NK-92 treated with Interleukin-12 subunit alpha and Interleukin-12 subunit beta, amount 100 ng/mL, for 24 hours (cell line): ENCODE measurements at regions not wholly inside any gene's neighbourhood (a gene's known extent, or its start where the extent isn't known, plus 50 kb on each side); places are given as distances from the start of the nearest gene placed in this dataset.
"Not testable (repeated sequence)": the region's sequence is repeated elsewhere in the genome, so short reads cannot be mapped to it uniquely, and the experiment has no call there.

Source experiments
- DNase-seq: peaks from one replicate; lab custom pipeline; 2025; lab: John Stamatoyannopoulos, UW

DNA sequence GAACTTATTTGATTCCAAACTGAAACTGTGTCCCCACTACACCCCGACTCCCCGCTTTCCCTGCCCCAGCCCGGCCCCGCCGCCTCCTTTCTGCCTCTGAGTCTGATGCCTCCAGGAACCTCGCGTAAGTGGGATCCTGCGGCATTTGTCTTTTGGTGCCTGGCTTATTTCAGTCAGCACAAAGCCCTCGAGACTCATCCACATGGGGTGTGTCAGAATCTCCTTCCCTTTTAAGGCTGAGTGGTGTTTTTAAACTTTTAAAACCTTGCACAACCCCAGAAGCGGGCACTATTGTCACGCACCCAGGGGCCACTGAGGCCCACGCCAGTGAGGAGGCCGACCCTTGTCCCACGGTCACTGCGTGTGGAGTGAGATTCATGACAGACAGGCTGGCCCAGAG, 206.9 kb downstream of the NPIPB11 start:
- not testable (repeated sequence) for DNase-seq

DNA sequence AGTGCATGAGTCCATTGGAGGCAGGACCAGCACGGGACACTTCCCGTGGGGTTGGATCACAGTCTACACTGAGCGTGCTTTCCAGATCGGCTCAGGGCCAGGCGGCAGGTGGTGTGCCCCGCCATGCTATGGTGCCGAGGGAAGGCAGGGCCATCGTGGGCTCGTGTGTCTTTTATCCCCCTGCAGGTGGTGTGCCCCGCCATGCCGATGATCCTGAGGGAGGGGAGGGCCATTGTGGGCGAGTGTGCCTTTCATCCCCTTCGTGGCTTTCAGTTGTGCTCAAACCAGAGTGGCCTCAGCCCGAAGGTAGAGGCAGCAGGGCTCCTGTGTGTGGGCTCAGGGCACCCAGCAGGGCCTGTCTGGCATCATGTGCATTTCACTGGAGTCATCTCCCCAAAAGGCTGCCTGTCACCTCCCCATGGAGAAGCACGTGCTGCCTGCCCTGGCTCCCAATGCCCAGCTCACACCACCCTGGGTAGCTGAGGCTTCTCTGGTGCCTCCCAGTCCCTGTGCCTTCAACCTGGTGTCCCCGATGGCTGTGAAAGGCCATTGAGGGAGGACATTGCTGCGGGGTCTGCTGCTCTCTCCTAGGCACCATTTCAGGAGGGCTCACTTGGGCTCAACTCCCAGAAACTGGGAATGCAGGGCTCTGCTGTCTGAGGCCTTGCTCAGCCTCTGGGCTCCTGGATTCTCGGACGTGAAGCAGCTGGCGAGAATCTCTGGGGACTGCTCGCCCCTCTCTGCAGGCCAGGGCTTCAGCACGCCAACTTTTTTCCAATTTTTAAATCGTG, 207.6 kb downstream of the NPIPB11 start:
- DNase-seq, result no peak

DNA sequence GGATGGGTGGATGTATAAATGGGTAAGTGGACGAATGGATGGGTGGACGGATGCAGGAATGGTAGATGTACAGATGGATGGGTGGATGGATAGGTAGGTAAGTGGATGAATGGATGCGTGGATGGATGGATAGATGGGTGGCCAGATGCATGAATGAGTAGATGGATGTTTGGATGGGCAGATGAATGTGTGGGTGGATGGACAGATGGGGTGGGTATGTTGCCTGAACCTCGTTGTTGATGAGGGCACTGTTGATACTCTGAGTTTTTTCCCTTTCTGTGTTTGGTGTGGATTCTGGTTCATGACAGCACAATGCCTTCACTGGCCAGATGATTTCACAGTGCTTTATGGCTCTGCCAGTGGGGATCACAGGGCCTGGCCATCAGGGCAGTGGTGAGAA, 208.3 kb downstream of the NPIPB11 start:
- DNase-seq, result no peak

DNA sequence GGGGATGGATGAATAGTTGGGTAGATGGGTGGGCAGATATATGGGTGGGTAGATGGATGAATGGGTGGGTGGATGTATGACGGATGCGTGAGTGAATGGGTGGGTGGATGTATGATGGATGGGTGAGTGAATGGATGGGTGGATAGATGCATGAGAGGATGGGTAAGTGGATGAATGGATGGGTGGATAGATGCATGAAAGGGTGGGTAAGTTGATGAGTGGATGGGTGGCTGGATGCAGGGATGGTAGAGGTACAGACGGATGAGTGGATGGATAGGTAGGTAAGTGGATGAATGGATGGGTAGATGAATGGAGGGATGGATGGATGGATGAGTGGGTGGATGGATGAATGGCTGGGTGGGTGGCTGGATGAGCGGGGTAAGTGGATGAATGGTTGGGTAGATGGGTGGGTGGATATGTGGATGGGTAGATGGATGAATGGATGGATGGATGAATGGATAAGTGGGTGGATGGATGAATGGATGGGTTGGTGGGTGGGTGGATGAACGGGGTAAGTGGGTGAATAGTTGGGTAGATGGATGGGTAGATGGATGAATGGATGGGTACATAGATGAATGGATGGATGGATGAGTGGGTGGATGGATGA, 208.9 kb downstream of the NPIPB11 start:
- DNase-seq, result not testable (repeated sequence)

DNA sequence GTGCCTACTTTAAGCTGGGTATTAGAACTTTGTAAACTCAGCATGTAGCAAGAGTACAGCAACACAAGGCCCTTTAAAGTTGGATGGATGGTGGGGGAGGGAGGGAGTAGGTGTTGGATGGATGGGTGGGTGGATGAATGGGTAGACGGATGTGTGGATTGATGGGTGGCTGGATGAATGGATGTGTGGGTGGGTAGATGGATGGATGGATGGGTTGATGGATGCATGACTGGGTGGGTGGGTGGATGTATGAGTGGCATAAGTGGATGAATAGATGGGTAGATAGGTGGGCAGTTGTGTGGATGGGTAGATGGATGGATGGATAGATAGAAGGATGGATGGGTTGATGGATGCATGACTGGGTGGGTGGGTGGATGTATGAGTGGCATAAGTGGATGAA, 209.8 kb downstream of the NPIPB11 start:
- not testable (repeated sequence) for DNase-seq

DNA sequence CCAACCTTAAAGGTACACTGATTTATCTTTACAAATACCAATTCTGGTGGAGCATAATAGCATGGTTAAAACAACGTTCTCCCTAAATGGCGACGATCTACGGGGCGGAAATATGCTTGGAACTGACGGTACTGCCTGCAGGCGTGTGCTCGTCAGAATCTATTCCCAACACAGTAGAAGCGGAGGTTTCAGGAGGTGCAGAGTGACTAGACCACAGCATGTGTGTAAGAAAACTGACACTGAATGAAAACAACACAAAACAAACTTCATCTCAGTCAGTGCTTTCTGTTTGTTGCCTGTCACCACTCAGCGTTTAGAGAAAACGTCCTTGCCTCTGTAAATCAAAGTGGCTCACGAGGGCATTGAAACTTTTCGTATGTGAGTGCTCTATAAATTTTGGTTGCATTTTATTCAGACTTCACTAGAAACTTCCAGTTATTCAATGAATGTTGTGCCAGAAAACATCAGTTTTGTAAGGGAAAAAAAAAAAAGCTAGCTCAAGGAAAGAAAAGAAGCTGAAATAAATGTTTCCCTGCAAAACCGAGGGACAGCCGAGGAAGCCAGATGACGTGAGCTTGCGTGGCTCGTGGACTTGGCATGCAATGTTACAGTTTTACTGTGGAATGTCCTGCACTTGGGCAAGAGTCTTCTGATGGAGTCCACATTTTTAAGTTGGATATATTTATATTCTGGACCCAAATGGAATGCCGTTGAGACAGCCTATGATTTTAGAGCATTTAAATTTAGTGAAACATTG, 210.4 kb downstream of the LAT start:
- DNase-seq, result not testable (repeated sequence)

DNA sequence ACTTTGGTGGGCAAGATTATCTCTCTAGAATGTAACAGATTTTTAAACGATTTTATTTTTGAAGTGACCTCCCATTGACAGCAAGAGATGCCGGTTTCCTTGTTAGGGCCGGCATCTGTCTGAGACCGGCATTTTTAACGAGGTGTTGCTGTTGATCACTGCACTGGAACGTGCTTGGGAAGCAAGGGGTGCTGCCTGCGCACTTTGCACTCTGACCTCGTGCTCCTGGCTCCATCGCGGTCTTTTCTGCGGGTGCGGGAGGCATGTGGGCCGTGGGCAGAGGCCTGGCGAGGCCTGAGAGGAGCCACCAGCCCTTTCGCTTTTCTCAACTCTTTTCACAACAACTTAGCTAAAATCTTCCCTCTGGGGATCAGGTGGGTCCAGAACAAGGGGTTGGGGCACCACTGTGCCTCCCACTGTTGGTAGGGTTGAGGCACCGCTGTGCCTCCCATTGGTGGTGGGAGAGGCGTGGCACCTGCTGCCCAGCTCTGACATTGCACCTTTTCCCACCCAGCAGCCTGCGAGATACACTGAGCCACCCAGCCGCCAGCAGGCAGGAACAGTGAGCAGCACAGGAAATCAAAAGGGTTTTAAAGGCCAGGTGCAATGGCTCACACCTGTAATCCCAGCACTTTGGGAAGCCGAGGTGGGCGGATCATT, 209.5 kb downstream of the LAT start:
- not testable (repeated sequence) for DNase-seq

DNA sequence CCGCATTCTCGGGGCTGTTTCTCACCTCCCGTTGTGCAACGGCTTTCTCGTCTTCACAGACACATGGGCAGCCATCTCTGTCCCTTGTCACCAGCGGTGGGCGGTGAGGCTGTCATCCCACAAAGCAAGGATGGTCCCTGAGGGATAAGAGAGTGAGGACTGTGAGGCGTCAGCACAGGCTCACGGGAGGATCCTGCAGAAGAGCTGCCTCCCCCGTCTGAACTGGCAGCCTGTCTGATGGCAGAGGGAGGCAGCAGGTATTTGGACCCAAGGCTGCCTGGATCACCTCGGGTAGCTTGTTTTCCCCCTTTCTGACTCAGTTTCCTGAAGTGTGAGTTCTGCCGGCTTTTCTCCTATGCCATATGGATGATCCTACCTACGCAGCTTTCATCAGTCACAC, 208.8 kb downstream of the LAT start:
- not testable (repeated sequence) for DNase-seq

DNA sequence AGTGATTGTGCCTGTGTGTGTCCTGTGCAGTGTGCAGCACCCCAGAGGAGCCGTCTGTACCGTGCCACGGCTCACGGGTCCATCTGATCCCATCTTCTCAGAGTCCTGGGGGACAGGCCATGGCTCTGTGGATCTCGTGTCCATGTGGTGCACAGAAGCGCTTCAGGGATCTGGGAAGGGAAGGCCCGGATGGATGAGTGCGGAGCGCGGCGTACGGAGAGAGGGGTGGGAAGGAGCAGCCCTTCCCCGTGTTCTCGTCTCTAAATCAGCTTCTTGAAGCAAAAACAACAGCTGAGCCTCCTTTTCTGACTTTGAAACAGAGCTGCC, 208.4 kb downstream of the LAT start:
- not testable (repeated sequence) for DNase-seq

DNA sequence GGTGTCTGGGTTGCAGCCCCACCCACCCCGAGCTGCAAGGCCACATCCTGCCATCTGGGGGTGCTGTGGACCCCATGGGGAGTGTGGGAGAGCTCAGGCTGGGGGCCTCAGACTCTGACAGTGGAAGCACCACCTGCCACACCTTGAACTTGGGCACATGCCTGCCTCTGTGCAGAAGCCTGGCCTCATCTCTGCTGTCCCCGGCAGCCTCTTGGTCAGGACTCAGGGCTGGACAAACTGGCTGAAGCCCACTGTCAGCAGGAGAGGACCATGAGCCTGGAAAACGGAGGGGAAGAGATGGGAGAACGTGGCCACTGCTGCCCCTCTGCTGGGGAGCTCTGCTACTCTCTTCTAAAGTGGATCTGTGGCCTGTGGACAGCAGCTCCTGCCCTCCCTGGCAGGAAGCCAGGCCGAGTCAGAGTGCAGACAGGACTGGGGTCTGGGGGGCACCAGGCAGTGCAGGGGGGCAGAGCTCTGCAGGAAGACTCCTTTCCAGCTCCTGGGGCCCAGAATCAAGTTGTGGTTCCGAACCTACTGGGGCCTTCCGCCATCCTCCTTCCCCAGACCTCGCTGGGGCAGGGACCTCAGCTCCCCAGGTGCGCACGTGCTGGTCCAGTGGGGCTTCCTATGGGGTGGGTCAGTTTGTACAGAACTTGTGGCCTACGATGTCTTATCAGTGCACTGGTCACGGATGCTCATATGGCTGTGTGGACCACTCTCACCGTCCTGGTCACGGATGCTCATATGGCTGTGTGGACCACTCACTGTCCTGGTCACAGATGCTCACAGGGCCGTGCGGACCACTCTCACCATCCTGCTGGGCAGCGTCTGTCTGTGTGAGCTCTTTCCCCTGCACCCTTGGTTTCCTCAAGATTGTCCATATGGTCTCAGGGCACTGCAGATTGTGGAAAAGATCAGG, 207.7 kb downstream of the LAT start:
- DNase-seq, result no peak

DNA sequence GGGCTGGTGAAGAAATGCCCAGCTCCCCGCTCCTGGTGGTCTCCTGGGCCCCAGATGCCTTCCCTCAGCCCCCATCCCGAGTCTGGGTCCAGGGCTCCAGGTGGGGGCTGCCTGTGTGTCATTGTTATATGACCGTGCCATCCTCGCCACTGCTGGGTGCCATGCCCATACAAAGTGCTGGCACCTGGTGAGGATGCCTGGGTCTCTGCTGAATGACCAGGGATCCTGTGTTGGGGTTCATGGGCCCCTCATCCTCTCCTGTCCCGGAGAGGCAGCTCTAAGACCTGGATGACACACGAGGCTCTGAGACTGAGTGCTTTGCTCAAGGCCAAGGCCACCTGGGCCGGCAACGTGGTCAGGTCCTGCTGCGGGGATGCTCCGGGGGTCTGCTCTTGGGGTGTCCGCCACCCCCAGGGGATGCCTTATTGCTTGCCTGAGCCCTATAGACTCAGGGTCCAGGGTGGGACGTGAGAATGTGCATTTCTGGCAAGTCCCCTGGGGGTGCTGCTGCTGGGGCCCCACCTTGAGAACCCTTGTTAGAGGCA, 206.9 kb downstream of the LAT start:
- DNase-seq, result not testable (repeated sequence)

DNA sequence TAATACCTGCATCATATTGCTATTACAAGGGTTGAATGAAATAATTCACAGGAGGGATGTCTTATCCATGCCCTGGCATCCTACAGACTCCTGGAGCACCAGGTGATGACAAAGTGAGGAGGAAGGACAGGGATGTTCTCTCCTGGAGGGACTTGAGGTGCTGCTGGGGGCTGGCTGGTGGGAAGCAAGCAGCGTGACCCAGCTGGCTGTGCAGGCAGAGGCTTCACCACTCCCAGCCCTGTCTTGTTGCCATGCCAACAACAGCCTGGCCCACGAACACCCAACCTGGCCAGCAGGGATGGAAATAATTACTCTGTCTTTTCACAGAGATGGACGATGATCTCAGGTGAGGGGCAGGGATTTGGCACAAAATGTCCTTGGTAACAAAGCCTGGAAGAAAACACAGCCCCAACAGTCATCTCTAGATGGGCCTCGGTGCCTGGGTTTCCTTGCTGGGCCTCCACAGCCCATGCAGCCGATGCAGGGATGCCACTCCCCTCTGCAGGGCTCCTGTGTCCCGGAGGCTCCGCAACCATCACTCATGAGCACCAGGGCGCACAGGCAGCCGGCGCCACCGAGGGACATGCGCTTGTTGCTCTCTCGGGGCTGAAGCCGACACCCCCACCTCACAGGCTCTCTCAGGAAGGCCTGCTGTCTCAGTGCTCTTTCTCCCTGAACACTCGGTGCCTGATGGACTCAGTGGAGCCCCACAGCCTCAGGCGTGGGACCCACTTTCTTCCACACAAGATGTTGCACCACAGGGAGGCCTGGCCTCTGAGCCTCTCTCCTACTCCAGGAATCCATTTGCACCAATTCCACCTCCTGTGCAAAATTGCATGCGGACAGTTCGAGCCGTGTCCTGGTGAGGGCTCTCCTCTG, 205.9 kb downstream of the LAT start:
- DNase-seq, result not testable (repeated sequence)

DNA sequence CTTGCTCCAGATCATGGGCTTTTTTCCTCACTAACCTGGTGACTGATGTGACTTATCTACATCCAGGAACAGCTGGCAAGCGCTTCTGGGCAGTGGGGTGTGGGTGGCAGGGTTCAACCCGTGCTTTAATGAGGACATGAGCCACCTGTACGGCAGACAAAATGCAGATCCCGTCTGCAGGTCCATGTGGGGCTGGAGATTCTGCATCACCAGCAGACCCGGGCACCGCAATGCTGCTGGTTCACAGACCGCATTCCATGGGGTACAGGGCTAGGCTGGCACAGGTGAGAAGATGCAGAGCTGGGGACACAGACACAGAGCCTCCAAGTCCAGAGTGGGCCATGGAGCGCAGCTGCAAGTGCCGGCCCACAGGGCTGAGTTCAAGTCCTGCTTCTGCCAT, 204.0 kb downstream of the LAT start:
- DNase-seq, result not testable (repeated sequence)

DNA sequence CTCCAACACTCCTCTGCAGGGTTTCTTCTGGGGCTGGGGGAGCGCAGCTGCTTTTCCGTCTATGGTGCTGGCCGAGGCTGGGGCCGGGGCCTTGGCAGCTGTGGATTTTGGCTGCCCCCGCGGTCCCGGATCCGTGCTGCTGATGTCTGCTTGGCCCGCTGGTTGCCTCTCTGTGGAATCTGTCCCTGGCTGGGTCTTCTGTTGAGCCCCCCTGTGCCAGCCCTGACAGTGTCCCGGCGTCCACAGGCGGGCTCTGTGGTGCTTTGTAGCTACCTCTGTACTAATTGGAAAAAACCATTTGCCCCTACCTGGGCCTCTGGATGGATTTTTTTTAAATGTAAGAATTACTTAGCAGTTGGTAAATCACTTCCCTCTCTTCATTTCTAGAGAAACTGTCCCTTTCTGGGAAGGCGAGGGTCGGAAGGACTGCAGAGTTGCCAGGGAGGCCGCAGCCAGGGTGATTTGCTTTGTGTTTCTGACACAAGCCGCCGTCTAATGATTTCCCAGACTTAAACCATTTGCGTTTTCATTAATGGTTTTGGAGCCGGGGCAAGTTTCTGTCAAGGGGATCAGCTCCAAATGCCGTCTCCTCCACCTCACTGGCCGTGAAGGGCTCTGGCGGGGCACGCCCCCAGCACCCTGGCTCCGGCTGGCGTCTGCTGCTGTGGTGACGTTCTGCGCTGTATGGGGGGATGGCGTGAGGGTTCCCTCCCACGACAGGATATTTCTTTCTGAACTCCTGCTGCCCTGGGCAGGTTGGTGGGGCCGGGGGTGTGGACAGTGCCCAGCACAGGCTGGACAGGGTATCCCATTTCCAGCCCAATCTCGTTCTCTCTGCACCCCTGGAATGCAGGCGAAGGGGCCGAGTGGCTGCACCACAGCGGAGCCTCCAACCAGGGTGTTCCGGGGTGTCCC, 201.7 kb downstream of the LAT start:
- DNase-seq, result not testable (repeated sequence)

DNA sequence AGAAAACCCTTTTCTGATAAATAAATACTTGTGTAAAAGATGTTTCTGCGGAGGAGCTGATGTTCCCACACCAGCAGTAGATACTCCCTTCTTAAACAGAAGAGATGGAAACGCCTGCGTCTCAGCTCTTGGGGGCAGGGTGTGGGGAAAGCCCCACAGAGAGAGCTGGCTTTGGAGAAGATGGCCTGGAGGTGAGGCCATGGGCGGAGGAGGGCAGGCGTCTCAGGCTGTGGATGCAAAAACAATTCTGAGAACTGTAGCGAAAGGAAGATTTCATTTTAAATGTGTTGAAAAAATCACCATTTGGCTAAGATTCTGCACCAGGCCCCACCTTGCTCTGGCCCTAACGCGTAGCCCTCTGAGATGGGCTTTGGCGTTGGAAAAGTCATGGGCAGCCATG, 201.0 kb downstream of the LAT start:
- DNase-seq, result not testable (repeated sequence)

DNA sequence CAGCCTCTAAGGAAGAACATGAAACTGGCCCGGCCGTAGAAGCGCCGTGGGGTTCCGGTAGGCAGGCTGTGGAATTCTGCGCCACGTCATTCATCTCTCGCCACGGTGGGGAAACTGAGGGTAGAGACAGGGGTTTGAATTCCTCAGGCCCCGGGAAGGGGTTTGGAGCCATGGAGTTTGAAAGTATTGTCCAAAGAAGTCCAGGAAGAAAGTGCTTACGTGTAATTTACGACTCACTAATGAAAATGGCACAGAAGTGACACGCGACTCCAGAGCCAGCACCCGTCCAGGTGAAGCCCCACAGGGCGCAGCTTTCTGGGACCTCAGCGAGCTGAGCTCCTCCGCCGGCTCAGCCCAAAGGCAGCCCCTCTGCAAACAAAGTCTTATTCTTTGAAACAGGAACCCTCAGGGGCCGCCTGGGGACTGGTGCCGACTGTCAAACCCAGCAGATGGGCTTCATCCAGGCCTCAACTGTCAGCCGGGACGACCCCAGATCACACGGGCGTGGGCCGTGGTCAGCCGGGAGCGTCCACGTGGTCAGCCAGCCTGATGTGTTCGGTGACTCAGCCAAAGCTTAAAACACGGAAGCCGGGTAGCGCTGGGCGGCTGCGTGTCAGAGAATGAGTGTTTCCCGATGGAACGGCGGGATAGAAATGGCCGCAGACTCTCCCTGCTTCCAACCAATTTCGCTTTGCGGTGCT, 200.0 kb downstream of the LAT start:
- not testable (repeated sequence) for DNase-seq

DNA sequence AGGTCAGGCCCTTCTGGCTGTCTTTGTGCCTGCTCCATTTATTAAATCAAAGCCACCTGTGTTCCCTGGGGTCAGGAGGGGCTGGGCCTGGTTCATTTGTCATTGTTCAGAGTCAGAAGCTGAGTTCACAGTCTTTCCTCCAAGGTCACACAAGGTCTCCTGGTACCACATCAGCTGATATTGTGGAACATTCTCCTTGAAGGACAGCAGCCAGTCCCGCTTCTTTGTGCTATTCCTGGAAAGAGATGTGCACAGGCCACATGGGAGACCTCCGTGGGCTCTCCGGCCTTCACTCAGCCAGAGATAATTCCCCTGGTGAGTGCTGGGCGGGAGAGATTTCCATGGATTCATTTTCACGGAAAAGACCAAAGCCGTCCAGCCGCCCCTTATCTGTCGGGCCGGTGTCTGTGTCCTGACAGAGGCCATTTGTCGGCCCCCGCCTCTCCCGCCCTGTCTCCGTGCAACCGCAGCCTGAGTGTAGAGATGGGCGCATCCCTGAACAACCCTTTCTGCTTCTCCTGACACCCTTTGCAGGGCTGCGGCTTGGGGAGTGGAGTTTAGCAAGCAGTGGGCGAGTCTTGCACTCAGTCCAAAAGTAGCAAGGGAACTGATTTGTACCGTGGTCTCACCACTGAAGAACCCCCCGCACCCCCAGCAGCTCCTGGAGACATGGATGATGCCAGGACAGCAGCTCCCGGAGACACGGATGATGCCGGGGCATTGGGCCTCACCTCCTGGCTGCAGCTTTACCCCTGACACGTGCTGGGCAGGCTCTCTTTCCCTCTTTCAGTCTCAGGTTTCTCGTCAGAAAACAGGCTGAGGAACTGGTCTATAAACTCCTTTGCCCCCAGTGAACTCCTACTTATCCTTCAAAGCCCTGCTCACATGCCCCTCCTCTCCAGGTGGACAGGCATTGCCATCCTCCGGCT, 198.4 kb downstream of the LAT start:
- DNase-seq, result not testable (repeated sequence)
